Testis (tissue), 2 donors: ENCODE measurements at regions not wholly inside any gene's neighbourhood (a gene's known extent, or its start where the extent isn't known, plus 50 kb on each side); places are given as distances from the start of the nearest gene placed in this dataset.

Experiments used
- CTCF ChIP-seq, 3 experiments: fragments of 450-650 bp in 2 of 3; fragments of 200-600 bp in 1 of 3; sonication (generic) in 1 of 3; IDR thresholded peaks; one replicate each; pipeline ENCODE4 v1.5.1; 2016 to 2019; ENCODE audit warnings: antibody characterized with exemption in 3 of 3, mild to moderate bottlenecking in 2 of 3, moderate library complexity in 1 of 3
- POLR2A ChIP-seq: fragments of 450-650 bp; IDR thresholded peaks from one replicate; pipeline ENCODE4 v1.6.1; 2017; ENCODE audit warnings: antibody characterized with exemption, mild to moderate bottlenecking, moderate library complexity

- no peak for TF ChIP-seq CTCF (IDR thresholded peaks at IDR 0.05)
- TF ChIP-seq POLR2A, result no peak
Measured at GRCh38 chr9:105912863-105913516, 218.6 kb downstream of the TMEM38B start.
